ENCODE measurements at regions not wholly inside any gene's neighbourhood (a gene's known extent, or its start where the extent isn't known, plus 50 kb on each side); places are given as distances from the start of the nearest gene placed in this dataset.
A peak's percentile ranks its signal among the peaks of the same experiment; 100 is the strongest.

DNA sequence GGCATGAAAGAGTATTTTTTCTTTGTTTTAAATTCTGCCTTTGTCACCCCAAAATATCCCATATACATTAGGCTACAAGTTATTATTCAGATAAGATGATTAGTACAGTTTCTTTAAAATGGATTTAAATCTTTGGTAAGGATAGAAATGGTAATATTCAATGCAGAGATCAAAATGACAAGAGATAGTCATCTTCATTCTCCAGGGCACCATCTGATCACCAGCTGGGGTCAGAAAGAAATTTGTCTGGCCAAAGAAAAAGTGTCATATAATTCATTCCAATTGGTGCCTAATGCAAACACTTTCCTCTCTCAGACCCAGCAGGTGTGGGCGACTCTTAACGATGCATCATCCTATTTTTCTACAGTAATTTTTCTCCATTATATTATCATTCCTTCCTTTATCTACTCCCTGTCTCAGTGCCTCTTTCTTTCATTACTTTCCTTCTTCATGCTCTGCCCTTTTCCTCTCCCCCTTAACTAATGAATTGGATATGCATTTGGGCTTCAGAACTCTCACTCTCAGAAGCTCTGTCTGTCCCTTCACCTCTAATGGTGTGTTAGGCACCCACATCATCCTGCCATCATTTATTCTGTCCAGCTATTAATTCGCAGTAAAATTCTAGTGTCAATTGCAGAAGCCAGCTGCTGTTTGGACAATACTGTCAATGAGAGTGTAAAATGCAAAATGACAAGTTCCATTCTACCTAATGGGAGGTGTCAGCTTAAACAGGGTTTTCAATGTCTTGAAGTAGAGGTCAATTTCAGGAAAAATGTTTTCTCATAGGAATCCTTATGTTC is 570.5 kb downstream of the TDRD15 start:
- no peak for DNase-seq (ENCODE audit: extremely low read depth in 1 of 11, low read depth in 9 of 11, low spot score in 4 of 11)

GRCh38 chr2:21696900-21697299 is 573.1 kb downstream of the TDRD15 start:
- DNase-seq (ENCODE audit: extremely low read depth in 1 of 11, low read depth in 9 of 11, low spot score in 4 of 11), result no peak

- no peak for DNase-seq (ENCODE audit: extremely low read depth in 1 of 11, low read depth in 9 of 11, low spot score in 4 of 11)
These were observed 576.9 kb downstream of the TDRD15 start for GRCh38 chr2:21700644-21701043.

DNA sequence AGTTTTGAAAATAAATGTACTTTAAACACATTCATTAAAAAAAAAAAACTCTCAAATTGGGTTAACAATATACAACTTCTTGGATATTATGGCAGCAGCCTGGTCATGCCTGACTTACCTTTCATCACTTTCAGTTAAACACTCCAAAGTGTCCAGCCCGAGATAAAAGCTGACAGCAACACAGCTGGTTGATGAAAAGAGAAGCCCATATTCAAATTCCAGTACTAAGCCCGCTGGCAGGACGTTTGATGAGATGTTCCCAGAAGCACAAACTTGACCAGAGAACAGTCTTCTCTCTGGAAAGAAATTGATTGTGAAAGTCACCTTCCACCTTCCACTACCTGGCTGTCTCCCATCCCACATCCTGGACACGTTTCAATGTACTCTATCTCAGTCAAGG is 586.3 kb downstream of the TDRD15 start:
- DNase-seq (ENCODE audit: extremely low read depth in 1 of 11, low read depth in 9 of 11, low spot score in 4 of 11), result no peak

DNA sequence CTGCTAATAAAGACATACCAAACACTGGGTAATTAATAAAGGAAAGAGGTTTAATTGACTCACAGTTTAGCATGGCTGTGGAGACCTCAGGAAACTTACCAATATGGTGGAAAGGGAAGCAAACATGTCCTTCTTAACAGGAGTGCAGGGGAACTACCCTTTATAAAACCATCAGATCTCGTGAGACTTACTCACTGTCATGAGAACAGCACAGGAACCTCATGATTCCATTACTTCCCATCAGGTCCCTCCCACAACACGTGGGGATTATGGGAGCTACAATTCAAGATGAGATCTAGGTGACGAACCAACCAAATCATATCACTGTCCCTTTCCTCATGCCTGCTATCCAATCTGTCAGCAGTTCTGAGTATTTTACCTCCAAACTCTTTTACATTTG is 586.7 kb downstream of the TDRD15 start:
- DNase-seq (ENCODE audit: extremely low read depth in 1 of 11, low read depth in 9 of 11, low spot score in 4 of 11), result no peak

DNA sequence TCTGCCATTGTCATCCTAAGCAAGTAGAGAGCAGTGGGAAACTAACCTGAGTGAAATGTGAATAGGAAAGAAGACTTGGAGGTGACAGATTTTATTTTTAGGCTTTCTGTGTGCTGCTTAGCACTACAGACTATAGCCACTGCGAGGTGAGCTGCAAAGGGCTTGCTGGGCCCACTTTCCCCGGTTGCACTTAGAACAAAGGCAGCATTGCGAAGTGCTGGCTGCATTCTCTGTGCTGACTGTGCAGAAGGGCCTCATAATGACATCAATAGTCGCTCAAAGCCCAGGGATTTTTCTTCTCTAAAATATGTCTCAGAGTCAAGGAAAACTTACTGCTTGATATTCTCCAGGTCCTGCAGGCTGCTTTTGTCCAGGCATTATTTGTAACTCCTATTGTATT is 592.1 kb downstream of the TDRD15 start:
- no peak for DNase-seq (ENCODE audit: extremely low read depth in 1 of 11, low read depth in 9 of 11, low spot score in 4 of 11)

GRCh38 chr2:21727101-21727500 is 603.3 kb downstream of the TDRD15 start:
- no peak for DNase-seq (ENCODE audit: extremely low read depth in 1 of 11, low read depth in 9 of 11, low spot score in 4 of 11)

DNA sequence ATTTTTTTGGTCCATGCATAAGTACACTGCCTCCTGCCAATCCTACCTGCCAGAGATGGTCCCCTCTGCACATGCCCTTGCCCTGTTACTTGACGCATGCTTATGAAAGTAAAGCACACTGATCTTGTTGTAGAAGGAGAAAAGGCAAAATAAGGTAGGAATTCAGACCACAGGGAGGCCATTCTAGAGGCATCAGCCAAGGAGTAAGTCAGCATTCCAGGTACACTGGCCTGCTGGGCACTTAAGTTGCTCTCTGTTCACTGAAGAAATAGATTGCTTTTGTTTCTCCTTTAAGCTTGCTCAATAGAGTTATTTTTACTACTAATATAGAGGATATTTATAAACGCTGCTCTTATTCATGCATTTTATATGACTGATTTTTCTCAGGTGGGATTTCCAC is 604.4 kb downstream of the TDRD15 start:
- no peak for DNase-seq (ENCODE audit: extremely low read depth in 1 of 11, low read depth in 9 of 11, low spot score in 4 of 11)

- peak in 6 of 11 donors; percentile 2 to 34 (median 15) for DNase-seq (ENCODE audit: extremely low read depth in 1 of 11, low read depth in 9 of 11, low spot score in 4 of 11)
These were observed 606.4 kb downstream of the TDRD15 start for GRCh38 chr2:21730141-21730540.

DNA sequence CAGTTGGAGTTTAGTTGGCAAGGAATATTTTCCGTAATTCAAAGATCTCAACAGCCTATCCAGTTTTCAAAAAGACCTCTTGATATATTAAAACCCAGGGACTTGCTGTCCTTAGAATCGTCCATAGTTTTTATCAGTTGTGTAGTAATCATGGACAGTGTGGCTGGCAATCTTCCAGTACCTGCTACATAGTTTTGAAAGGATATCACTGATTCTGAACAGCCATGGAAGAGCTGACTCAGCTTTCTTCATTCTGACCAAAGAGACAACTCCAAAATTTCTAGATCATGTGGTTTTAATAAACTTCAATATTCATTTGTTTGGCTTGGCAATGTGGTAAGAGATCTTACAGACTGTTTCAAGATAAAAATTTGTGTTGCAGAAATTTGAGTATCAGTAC is 616.7 kb downstream of the TDRD15 start:
- DNase-seq (ENCODE audit: extremely low read depth in 1 of 11, low read depth in 9 of 11, low spot score in 4 of 11), result no peak

GRCh38 chr2:21746499-21746898 is 622.7 kb downstream of the TDRD15 start:
- no peak for DNase-seq (ENCODE audit: extremely low read depth in 1 of 11, low read depth in 9 of 11, low spot score in 4 of 11)

DNA sequence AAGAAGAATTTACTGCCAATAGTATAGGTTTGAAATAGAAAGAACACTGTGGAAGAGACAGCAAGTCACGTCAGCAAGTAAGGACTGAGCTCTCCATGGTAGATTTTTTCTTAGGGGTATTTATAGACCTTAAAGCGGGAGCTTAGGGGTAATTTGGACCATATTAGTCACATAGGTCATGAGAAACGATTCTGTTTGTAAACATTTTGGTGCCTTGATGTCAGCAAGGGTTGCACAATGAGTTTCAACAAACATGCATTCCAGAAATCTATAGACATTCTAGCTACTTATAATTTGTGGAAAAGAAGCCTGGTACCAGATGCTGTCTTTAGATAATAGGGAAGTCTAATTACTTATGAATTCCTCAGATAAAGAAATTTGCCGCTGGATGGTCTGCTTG is 624.7 kb downstream of the TDRD15 start:
- DNase-seq (ENCODE audit: extremely low read depth in 1 of 11, low read depth in 9 of 11, low spot score in 4 of 11), result no peak

DNA sequence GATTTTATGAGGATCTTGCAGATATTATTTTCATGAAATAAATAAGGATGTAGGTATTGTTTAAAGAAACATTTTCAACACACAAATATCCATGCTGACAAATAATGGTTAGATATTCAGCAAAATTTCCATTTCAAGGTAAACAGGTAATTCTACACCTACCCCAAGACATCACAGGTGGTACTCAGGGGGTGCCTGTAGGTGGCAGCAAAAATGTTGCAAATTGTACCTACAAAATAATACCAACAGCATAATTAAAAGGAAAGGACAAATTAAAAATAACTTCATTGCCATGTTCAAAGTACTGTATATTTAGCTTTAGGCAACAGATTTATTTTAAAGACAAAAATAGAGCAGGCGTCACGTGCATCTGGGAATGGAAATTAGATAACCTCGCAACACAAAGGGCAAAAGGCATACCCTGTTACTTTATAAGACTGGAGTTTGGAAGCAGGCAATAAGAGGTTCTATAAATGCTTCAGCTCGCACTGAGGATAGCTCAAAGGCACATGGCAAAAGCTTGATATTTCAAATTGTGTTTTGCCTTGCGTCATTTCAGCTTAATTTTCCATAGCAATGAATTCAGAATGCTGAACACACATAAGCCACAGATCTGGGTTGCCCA is 630.5 kb downstream of the TDRD15 start:
- no peak for DNase-seq (ENCODE audit: extremely low read depth in 1 of 11, low read depth in 9 of 11, low spot score in 4 of 11)

DNA sequence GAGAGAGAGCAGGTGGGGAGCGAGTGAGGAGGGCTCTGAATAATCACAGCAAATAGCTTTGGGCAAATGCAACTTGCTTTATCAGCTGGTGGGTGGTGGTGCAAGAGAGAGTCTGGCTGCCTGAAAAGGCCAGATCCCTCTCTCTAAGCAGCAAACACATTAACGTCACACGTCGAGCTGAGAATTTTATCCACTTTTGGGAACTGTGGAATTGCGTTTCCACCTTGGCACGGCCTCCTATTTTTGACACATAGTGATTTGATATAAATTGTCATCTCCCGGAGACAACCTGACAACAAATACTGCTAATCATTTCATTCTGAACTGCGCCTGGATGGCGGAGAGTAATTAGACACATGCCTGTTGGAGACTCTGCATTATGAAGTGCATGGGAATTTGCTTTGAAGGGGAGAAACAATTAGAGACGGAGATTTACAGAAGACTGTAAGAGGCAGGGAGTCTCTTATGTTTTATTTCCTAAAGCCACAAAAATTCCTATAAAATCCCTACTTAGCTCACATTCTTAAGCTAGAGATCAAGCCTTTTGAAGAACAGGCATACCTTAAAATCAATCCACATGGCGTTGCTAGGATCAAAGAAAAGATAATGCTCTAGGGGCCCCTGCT is 634.1 kb downstream of the TDRD15 start:
- DNase-seq (ENCODE audit: extremely low read depth in 1 of 11, low read depth in 9 of 11, low spot score in 4 of 11), result no peak

DNA sequence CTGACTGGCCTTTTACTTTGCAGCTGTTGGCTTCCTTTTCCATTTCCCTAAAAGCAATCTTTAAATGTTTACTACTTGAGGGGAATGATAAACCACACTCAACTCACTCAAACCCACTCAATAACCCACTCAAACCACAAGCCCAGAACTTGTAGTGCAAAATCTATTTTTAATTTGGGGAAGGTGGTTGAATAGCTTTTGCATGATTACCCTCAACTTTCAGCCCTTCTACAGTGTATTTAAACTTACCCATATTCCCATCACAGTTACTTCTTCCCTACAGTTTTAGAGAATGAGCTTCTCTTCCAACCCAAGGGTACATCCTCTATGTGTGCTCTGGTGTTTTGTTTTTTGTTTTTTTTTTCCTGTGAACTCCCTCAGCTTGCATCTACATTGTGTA is 636.1 kb downstream of the TDRD15 start:
- no peak for DNase-seq (ENCODE audit: extremely low read depth in 1 of 11, low read depth in 9 of 11, low spot score in 4 of 11)

- no peak for DNase-seq (ENCODE audit: extremely low read depth in 1 of 11, low read depth in 9 of 11, low spot score in 4 of 11)
These were observed 637.6 kb downstream of the TDRD15 start for GRCh38 chr2:21761361-21761760.

GRCh38 chr2:21763501-21763900 is 639.7 kb downstream of the TDRD15 start:
- DNase-seq (ENCODE audit: extremely low read depth in 1 of 11, low read depth in 9 of 11, low spot score in 4 of 11), result no peak

DNA sequence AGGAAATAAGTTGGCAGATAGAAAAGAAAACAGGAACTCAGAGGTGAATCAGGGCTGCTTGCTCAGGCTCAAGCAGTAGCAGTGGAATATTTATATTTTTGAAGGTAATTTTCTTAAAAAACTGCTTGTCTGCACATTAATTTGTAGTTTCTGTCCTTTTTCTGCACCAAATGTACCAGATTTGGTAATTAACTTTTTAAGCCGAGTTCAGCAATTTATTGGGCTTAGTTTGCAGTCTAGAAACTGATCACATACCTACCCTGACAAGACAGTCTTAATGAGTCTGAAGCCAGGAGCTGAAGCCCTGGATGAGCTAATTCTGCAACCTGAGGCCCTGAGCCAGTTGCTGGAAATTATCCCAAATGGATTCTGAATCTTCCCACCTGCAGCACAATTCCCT is 647.0 kb downstream of the TDRD15 start:
- DNase-seq (ENCODE audit: extremely low read depth in 1 of 11, low read depth in 9 of 11, low spot score in 4 of 11), result no peak

DNA sequence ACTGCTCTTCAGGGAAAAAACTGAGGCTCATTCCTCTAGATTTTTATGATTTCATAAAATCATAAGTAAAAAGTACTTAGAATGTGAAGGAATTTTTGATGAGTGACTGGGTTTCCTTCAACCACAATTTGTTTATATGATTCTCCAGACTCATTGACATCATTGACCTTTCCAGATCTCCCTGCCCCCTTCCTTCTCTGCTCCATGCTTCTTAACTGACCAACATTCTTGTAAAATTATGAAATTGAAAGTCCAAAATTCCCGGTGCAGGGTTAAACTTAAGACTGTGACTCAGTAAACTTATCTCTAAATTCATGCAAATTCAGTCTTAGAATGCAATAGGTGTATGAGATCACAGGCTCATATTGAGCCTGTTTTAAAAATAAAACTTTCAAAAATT is 648.9 kb downstream of the TDRD15 start:
- no peak for DNase-seq (ENCODE audit: extremely low read depth in 1 of 11, low read depth in 9 of 11, low spot score in 4 of 11)

DNA sequence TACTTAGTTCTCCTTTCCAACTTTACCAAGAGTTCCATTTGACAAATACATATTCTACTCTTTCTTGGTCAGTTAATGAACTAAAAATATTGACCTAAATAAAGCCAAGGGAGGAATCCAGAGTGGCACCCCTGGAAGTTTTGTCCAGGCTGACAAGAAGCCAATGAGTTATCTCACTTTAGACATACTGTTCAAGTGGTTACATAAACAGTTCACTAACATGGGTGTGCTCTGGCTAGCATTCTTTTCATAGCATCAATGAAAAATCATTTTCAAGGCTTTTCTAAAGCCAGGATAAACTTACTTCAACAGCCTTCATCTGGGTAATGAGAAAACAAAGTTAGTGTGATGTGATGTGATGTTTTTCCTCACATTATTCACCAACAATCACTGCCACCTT is 649.4 kb downstream of the TDRD15 start:
- no peak for DNase-seq (ENCODE audit: extremely low read depth in 1 of 11, low read depth in 9 of 11, low spot score in 4 of 11)
